K562 (cell line): ENCODE measurements at regions not wholly inside any gene's neighbourhood (a gene's known extent, or its start where the extent isn't known, plus 50 kb on each side); places are given as distances from the start of the nearest gene placed in this dataset.

Experiments used
- ATAC-seq: fragments of 200-7000 bp; cut with Tn5 transposase; 3 replicates; pipeline ENCODE4 v1.9.1; 2020; ENCODE audit warnings: moderate library complexity
- BruUV-seq: library from RNA; stranded (reverse); fragments of 400-500 nt; replicated peaks from 2 replicates; lab custom pipeline; 2021; lab: Mats Ljungman, UMichigan
- CTCF ChIA-PET: fragments of 300-600 bp; formaldehyde crosslinking; extraction: SDS; loops from one replicate; lab custom pipeline; 2021; ENCODE audit warnings: low intra/inter-chr PET ratio; lab: Yijun Ruan, JAX
- POLR2A ChIA-PET: fragments of 300-600, 350-650 bp; sonication (Branson Sonifier 250); formaldehyde crosslinking; extraction: SDS; loops from one replicate; lab custom pipeline; 2021; ENCODE audit warnings: antibody characterized with exemption, inconsistent platforms; lab: Yijun Ruan, JAX
- DNase-seq, 4 experiments: peaks; one replicate each; pipeline versions ENCODE4 v3.0.0 to v3.0.0-alpha.2; 2011 to 2018; ENCODE audit warnings: low spot score in 3 of 4, mixed read lengths in 3 of 4; ENCODE audit errors: extremely low read depth in 1 of 4
- FAIRE-seq: peaks from 2 replicates; lab custom pipeline; 2011; peaks lifted over from hg19 to GRCh38; lab: Jason Lieb, UNC
- H2AFZ ChIP-seq: 2 replicates; pipeline ENCODE4 v1.6.0; 2011; ENCODE audit warnings: low read depth, low read length, control low read depth, inconsistent platforms
- H3K27ac ChIP-seq: fragments of 200-600 bp; 3 replicates; pipeline ENCODE4 v1.8.0; 2011; ENCODE audit warnings: low read depth, mild to moderate bottlenecking, control low read depth, inconsistent platforms, low read length, moderate library complexity, mixed read lengths; ENCODE audit errors: extremely low read depth
- H3K27me3 ChIP-seq, 2 experiments: fragments of 300-600 bp in 1 of 2; 2 replicates in 1 of 2; 3 replicates in 1 of 2; pipeline versions ENCODE4 v1.6.0 to v1.8.0; 2011; ENCODE audit warnings: inconsistent platforms in 2 of 2, low read length in 2 of 2, mild to moderate bottlenecking in 1 of 2, mixed read lengths in 1 of 2, moderate library complexity in 1 of 2; ENCODE audit not compliant: control insufficient read depth in 2 of 2, insufficient read depth in 2 of 2
- H3K36me3 ChIP-seq: fragments of 300-600 bp; 3 replicates; pipeline ENCODE4 v1.8.0; 2011; ENCODE audit warnings: mild to moderate bottlenecking, low read length, inconsistent platforms; ENCODE audit not compliant: control insufficient read depth, insufficient read depth
- H3K4me1 ChIP-seq, 2 experiments: fragments of 200-600 bp in 1 of 2; replicated peaks in 1 of 2; 2 replicates in 1 of 2; 3 replicates in 1 of 2; pipeline versions ENCODE4 v1.5.1 to v1.8.0; 2011; ENCODE audit warnings: inconsistent platforms in 2 of 2, low read length in 2 of 2, mild to moderate bottlenecking in 1 of 2, mixed read lengths in 1 of 2, moderate library complexity in 1 of 2; ENCODE audit not compliant: control insufficient read depth in 2 of 2, insufficient read depth in 2 of 2
- H3K4me2 ChIP-seq: 2 replicates; pipeline ENCODE4 v1.6.1; 2011; ENCODE audit warnings: low read length, control low read depth, inconsistent platforms, mixed read lengths; ENCODE audit not compliant: insufficient read depth
- H3K4me3 ChIP-seq: fragments of 200-600 bp; sonication (generic), shearing (Covaris generic); 2 replicates; pipeline ENCODE4 v1.5.1; 2016; ENCODE audit warnings: control low read depth, inconsistent platforms
- H3K79me2 ChIP-seq: fragments of 200-600 bp; 3 replicates; pipeline ENCODE4 v1.8.0; 2011; ENCODE audit warnings: low read length, inconsistent platforms; ENCODE audit not compliant: control insufficient read depth, insufficient read depth
- H3K9ac ChIP-seq, 2 experiments: 2 replicates each; pipeline versions ENCODE4 v1.6.0 to v1.6.1; 2011; ENCODE audit warnings: low read depth in 2 of 2, low read length in 2 of 2, control low read depth in 1 of 2, inconsistent platforms in 1 of 2, mild to moderate bottlenecking in 1 of 2, mixed read lengths in 1 of 2; ENCODE audit not compliant: insufficient read depth in 1 of 2
- H3K9me1 ChIP-seq: one replicate; pipeline ENCODE4 v1.6.0; 2011; ENCODE audit warnings: inconsistent platforms, mild to moderate bottlenecking, low read length, moderate library complexity; ENCODE audit not compliant: control insufficient read depth, insufficient read depth
- H3K9me3 ChIP-seq: replicated peaks from 2 replicates; pipeline ENCODE4 v1.5.1; 2011; ENCODE audit warnings: low read depth, low read length, inconsistent platforms; ENCODE audit not compliant: control insufficient read depth, insufficient read depth
- H4K20me1 ChIP-seq: replicated peaks from 2 replicates; pipeline ENCODE4 v1.6.1; 2011; ENCODE audit warnings: low read length, inconsistent platforms, mixed read lengths; ENCODE audit not compliant: control insufficient read depth, insufficient read depth
- CBFA2T2 ChIP-seq: fragments of 450-650 bp; conservative IDR thresholded peaks from 2 replicates; pipeline ENCODE4 v1.6.1; 2017; ENCODE audit warnings: mild to moderate bottlenecking
- CEBPB ChIP-seq: fragments of 450-650 bp; IDR thresholded peaks from 2 replicates; pipeline ENCODE4 v1.6.1; 2016; ENCODE audit warnings: missing genetic modification characterization, missing compliant biosample characterization
- CHCHD3 ChIP-seq: fragments of 250-450 bp; sonication (Bioruptor Pico); IDR thresholded peaks from 2 replicates; pipeline ENCODE4 v2.1.2; 2022; ENCODE audit warnings: mild to moderate bottlenecking
- HDAC3 ChIP-seq: fragments of 450-650 bp; IDR thresholded peaks from 2 replicates; pipeline ENCODE4 v1.6.1; 2018; ENCODE audit warnings: borderline replicate concordance, mild to moderate bottlenecking, moderate library complexity; ENCODE audit not compliant: partially characterized antibody
- HMG20B ChIP-seq: fragments of 250-450 bp; sonication (Bioruptor Pico); IDR thresholded peaks from 2 replicates; pipeline ENCODE4 v1.5.0; 2021; ENCODE audit warnings: mild to moderate bottlenecking
- MITF ChIP-seq: IDR thresholded peaks from 2 replicates; pipeline ENCODE4 v1.6.1; 2014; ENCODE audit warnings: antibody characterized with exemption
- MTA2 ChIP-seq: fragments of 450-650 bp; IDR thresholded peaks from 2 replicates; pipeline ENCODE4 v1.6.1; 2016; ENCODE audit warnings: low read depth
- STAT6 ChIP-seq: sonication (generic); formaldehyde crosslinking; IDR thresholded peaks from 2 replicates; pipeline ENCODE4 v1.8.1; 2023; ENCODE audit warnings: mild to moderate bottlenecking, missing genetic modification reagents
- TBP ChIP-seq: optimal IDR thresholded peaks from 2 replicates; pipeline ENCODE3; 2011; ENCODE audit warnings: low read depth, low read length, improper control_type of control experiment
- ZNF407 ChIP-seq: fragments of 450-650 bp; IDR thresholded peaks from 2 replicates; pipeline ENCODE4 v1.6.1; 2016; ENCODE audit warnings: low read depth
- ZNF445 ChIP-seq: fragments of 250-450 bp; sonication (Bioruptor Pico); IDR thresholded peaks from 2 replicates; pipeline ENCODE4 v1.4.0; 2020; ENCODE audit warnings: low read depth, mild to moderate bottlenecking, moderate library complexity
- WGBS: fragments of 100-300 bp; shearing (Covaris generic); methylation state at CpG from one replicate; pipeline ENCODE4 v1.1.6; 2016; ENCODE audit warnings: low coverage, mixed read lengths; ENCODE audit not compliant: insufficient coverage; ENCODE audit errors: missing lambda C conversion rate; 5-methylcytosine and 5-hydroxymethylcytosine counted together
- in situ Hi-C: fragments of 300-500 bp; cut with MboI; formaldehyde crosslinking; loops from 4 replicates; pipeline ENCODE4 v1.15.0; 2018; ENCODE audit warnings: inconsistent platforms, mixed read lengths
- intact Hi-C: fragments of 100-400 bp; cut with micrococcal nuclease; formaldehyde crosslinking; loops from 2 replicates; pipeline ENCODE4 v1.14.2; 2022

GRCh38 chr5:52334367-52334766 lies 453.3 kb upstream of the ITGA1 start:
- Histone ChIP-seq H4K20me1 (no peaks in the 10 kb centered on the region), H3K4me2 (no peak overlapping the region), H3K27me3 (no peaks in the 10 kb centered on the region), H2AFZ (no peak overlapping the region), H3K36me3 (no peaks in the 10 kb centered on the region), H3K79me2 (no peaks in the 10 kb centered on the region), H3K27ac (no peak overlapping the region), H3K9me3 (0 out of 2 replicates have a peak, but pooled peaks cover 2% of the 10 kb centered on the region), H3K9ac (no peak overlapping the region), H3K9me1 (no peaks in the 10 kb centered on the region), H3K4me3 (no peak overlapping the region), H3K4me1 (no peaks in the 10 kb centered on the region)
- TF ChIP-seq MITF: no peak
- no peak for TF ChIP-seq HDAC3
- TF ChIP-seq CEBPB (tag): no peak
- TF ChIP-seq ZNF445: no peak
- no peak for TF ChIP-seq ZNF407
- no peak for TF ChIP-seq MTA2
- TF ChIP-seq CHCHD3: no peak
- no peak for TF ChIP-seq HMG20B (CRISPR knock-in tag)
- TF ChIP-seq CBFA2T2: no peak
- TF ChIP-seq STAT6: no peak
- TF ChIP-seq TBP: no peak
- no peak for FAIRE-seq
- ChIA-PET CTCF (no interaction called here), POLR2A (no interaction called here)
- DNase-seq: no peak
- intact Hi-C loops (no loop called here), in situ Hi-C loops (no loop called here)
- no peak for ATAC-seq
- BruUV-seq: no TSS peak
- WGBS: 0% methylated on average over 5 of the region's 5 CpGs
